H1 (cell line): ENCODE measurements at regions not wholly inside any gene's neighbourhood (a gene's known extent, or its start where the extent isn't known, plus 50 kb on each side); places are given as distances from the start of the nearest gene placed in this dataset.

ENCODE experiments used
- CEBPB ChIP-seq: IDR thresholded peaks from 2 replicates; pipeline ENCODE4 v1.6.1; 2012; ENCODE audit warnings: low read depth, low read length
- RXRA ChIP-seq: IDR thresholded peaks from 2 replicates; pipeline ENCODE4 v1.6.1; 2011; ENCODE audit warnings: low read depth, mild to moderate bottlenecking, low read length, moderate library complexity; ENCODE audit not compliant: insufficient read depth
- TAF7 ChIP-seq: optimal IDR thresholded peaks from 2 replicates; pipeline ENCODE3; 2011; ENCODE audit warnings: low read depth, mild to moderate bottlenecking, inconsistent platforms, low read length, moderate library complexity, borderline replicate concordance
- TBP ChIP-seq: IDR thresholded peaks from 2 replicates; pipeline ENCODE4 v1.6.1; 2011; ENCODE audit warnings: low read depth, low read length, improper control_type of control experiment

DNA sequence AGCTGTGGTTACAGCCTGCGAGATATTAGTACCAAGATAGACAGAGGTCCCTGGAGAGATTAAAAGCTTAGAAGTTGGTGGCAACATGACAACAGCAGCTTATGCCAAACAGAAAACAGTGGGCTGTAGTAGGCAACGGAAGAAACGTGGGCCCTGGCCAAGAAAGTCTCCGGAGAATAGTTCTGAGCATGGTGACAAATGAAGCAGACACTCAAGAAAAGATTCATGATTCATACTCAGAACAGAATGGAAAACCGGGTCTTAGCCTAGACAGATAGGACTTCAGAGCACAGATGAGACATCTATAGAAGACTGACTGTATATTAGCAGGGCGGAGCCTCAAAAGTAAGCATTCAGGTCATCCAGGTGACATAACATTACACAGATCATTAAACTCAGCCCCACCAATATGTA is 727.4 kb downstream of the ETS1 start (continued):
- TF ChIP-seq TBP: no peak
- no peak for TF ChIP-seq RXRA
- TF ChIP-seq TAF7: no peak
- TF ChIP-seq CEBPB: no peak
